GM23248 (cell line): ENCODE measurements at regions not wholly inside any gene's neighbourhood (a gene's known extent, or its start where the extent isn't known, plus 50 kb on each side); places are given as distances from the start of the nearest gene placed in this dataset.
"Not testable (repeated sequence)": the region's sequence is repeated elsewhere in the genome, so short reads cannot be mapped to it uniquely, and the experiment has no call there.

ENCODE experiments used
- DNase-seq: peaks from one replicate; pipeline ENCODE4 v3.0.0-alpha.2; 2015
- H2AFZ ChIP-seq: fragments of 200-600 bp; sonication (generic); 2 replicates; pipeline ENCODE4 v1.6.1; 2016; ENCODE audit warnings: antibody characterized with exemption
- H3F3A ChIP-seq: fragments of 200-600 bp; sonication (generic); 2 replicates; pipeline ENCODE4 v1.6.1; 2016; ENCODE audit warnings: mild to moderate bottlenecking, antibody characterized with exemption, mixed run types; ENCODE audit not compliant: insufficient read depth
- H3K27ac ChIP-seq: fragments of 200-600 bp; sonication (generic); 2 replicates; pipeline ENCODE4 v1.5.1; 2016; ENCODE audit warnings: mild to moderate bottlenecking
- H3K27me3 ChIP-seq: fragments of 200-600 bp; sonication (generic); replicated peaks from 2 replicates; pipeline ENCODE4 v1.6.1; 2016; ENCODE audit warnings: mild to moderate bottlenecking; ENCODE audit not compliant: insufficient read depth
- H3K36me3 ChIP-seq: fragments of 200-600 bp; sonication (generic); 2 replicates; pipeline ENCODE4 v1.6.1; 2016; ENCODE audit warnings: low read depth, mild to moderate bottlenecking
- H3K4me1 ChIP-seq: fragments of 200-600 bp; sonication (generic); 2 replicates; pipeline ENCODE4 v1.6.1; 2016; ENCODE audit warnings: mild to moderate bottlenecking; ENCODE audit not compliant: insufficient read depth
- H3K4me2 ChIP-seq: fragments of 200-600 bp; sonication (generic); one replicate; pipeline ENCODE4 v1.6.1; 2016; ENCODE audit warnings: mild to moderate bottlenecking; ENCODE audit not compliant: unreplicated experiment
- H3K4me3 ChIP-seq: fragments of 200-600 bp; sonication (generic); 2 replicates; pipeline ENCODE4 v1.5.1; 2016; ENCODE audit warnings: mild to moderate bottlenecking
- H3K79me2 ChIP-seq: fragments of 200-600 bp; sonication (generic); 2 replicates; pipeline ENCODE4 v1.6.1; 2016; ENCODE audit warnings: mild to moderate bottlenecking; ENCODE audit not compliant: insufficient read depth
- H3K9ac ChIP-seq: fragments of 200-600 bp; sonication (generic); 2 replicates; pipeline ENCODE4 v1.6.1; 2016; ENCODE audit warnings: mild to moderate bottlenecking
- H3K9me2 ChIP-seq: fragments of 200-600 bp; sonication (generic); 2 replicates; pipeline ENCODE4 v1.6.1; 2016; ENCODE audit warnings: mixed run types, mild to moderate bottlenecking, moderate library complexity; ENCODE audit not compliant: insufficient read depth
- H3K9me3 ChIP-seq: fragments of 200-600 bp; sonication (generic); one replicate; pipeline ENCODE4 v1.6.1; 2017; ENCODE audit warnings: low read depth
- H4K20me1 ChIP-seq: fragments of 200-600 bp; sonication (generic); 2 replicates; pipeline ENCODE4 v1.6.0; 2016; ENCODE audit not compliant: insufficient read depth
- EZH2 ChIP-seq: fragments of 200-600 bp; sonication (generic); IDR thresholded peaks from 2 replicates; pipeline ENCODE4 v1.6.1; 2018; ENCODE audit warnings: antibody characterized with exemption, mild to moderate bottlenecking; ENCODE audit not compliant: insufficient read depth, poor library complexity, severe bottlenecking
- EZH2phosphoT487 ChIP-seq: fragments of 200-600 bp; sonication (generic); IDR thresholded peaks from 2 replicates; pipeline ENCODE4 v1.6.1; 2018; ENCODE audit warnings: antibody characterized with exemption, moderate library complexity, mild to moderate bottlenecking, low read depth; ENCODE audit not compliant: insufficient read depth
- whole genome bisulfite sequencing, 2 experiments: methylation state at CpG; one replicate each; pipeline ENCODE4 v1.1.6; 2015 to 2017; ENCODE audit warnings: low lambda C conversion rate in 2 of 2, low coverage in 1 of 2; ENCODE audit errors: missing lambda C conversion rate in 2 of 2; 5-methylcytosine and 5-hydroxymethylcytosine counted together
- in situ Hi-C: fragments of 300-500 bp; cut with MboI; formaldehyde crosslinking; loops from 2 replicates; pipeline ENCODE4 v1.15.0; 2020

GRCh38 chr2:176790468-176790867 is 422.1 kb upstream of the HNRNPA3 start:
- 83 to 92% methylated on average over 3 of the region's 3 CpGs for WGBS, 2 experiments
- Histone ChIP-seq H3K9ac (no peak overlapping the region), H3K27me3 (no peaks in the 10 kb centered on the region), H3K9me2 (no peaks in the 10 kb centered on the region), H3K9me3 (no peaks in the 10 kb centered on the region), H4K20me1 (no peaks in the 10 kb centered on the region), H3K27ac (no peak overlapping the region), H3K4me1 (no peaks in the 10 kb centered on the region), H3K36me3 (no peaks in the 10 kb centered on the region), H3K4me2 (no peak overlapping the region), H2AFZ (no peak overlapping the region), H3F3A (no peaks in the 10 kb centered on the region), H3K79me2 (no peaks in the 10 kb centered on the region), H3K4me3 (no peak overlapping the region)
- TF ChIP-seq EZH2phosphoT487: no peak
- in situ Hi-C loops: no loop called here
- no peak for DNase-seq

GRCh38 chr2:176793792-176794191 is 418.8 kb upstream of the HNRNPA3 start:
- no peak overlapping the region for H2AFZ ChIP-seq
- H3K9ac ChIP-seq: no peak overlapping the region
- H3K36me3 ChIP-seq: no peaks in the 10 kb centered on the region
- no peaks in the 10 kb centered on the region for H3K27me3 ChIP-seq
- H4K20me1 ChIP-seq: no peaks in the 10 kb centered on the region
- no peak for DNase-seq
- no peak overlapping the region for H3K27ac ChIP-seq
- no peaks in the 10 kb centered on the region for H3K9me2 ChIP-seq
- in situ Hi-C loops: no loop called here
- no peak overlapping the region for H3K4me2 ChIP-seq
- no peaks in the 10 kb centered on the region for H3F3A ChIP-seq
- H3K79me2 ChIP-seq: no peaks in the 10 kb centered on the region
- no peaks in the 10 kb centered on the region for H3K9me3 ChIP-seq
- WGBS, 2 experiments: 16 to 18% methylated on average over 6 of the region's 6 CpGs
- TF ChIP-seq EZH2phosphoT487 (no peak), EZH2 (no peak)
- H3K4me3 ChIP-seq: no peak overlapping the region
- no peaks in the 10 kb centered on the region for H3K4me1 ChIP-seq

GRCh38 chr2:176794392-176794791 is 418.2 kb upstream of the HNRNPA3 start:
- Histone ChIP-seq H3K27ac (no peak overlapping the region), H3K9me3 (no peaks in the 10 kb centered on the region), H3K36me3 (no peaks in the 10 kb centered on the region), H3K27me3 (no peaks in the 10 kb centered on the region), H3K79me2 (no peaks in the 10 kb centered on the region), H3K9me2 (no peaks in the 10 kb centered on the region), H3K4me2 (no peak overlapping the region), H2AFZ (no peak overlapping the region), H4K20me1 (no peaks in the 10 kb centered on the region), H3K4me3 (no peak overlapping the region), H3K9ac (no peak overlapping the region), H3K4me1 (no peaks in the 10 kb centered on the region), H3F3A (no peaks in the 10 kb centered on the region)
- WGBS, 2 experiments: 100% methylated on average over 1 of the region's 1 CpG
- TF ChIP-seq EZH2phosphoT487 (no peak), EZH2 (no peak)
- no peak for DNase-seq
- in situ Hi-C loops: no loop called here

GRCh38 chr2:176795823-176796222 is 416.8 kb upstream of the HNRNPA3 start:
- Histone ChIP-seq H4K20me1 (no peaks in the 10 kb centered on the region), H2AFZ (no peak overlapping the region), H3K4me1 (no peaks in the 10 kb centered on the region), H3K4me2 (no peak overlapping the region), H3K36me3 (no peaks in the 10 kb centered on the region), H3K9ac (no peak overlapping the region), H3K4me3 (no peak overlapping the region), H3K9me2 (no peaks in the 10 kb centered on the region), H3K9me3 (no peaks in the 10 kb centered on the region), H3K27ac (no peak overlapping the region), H3K79me2 (no peaks in the 10 kb centered on the region), H3F3A (no peaks in the 10 kb centered on the region), H3K27me3 (no peaks in the 10 kb centered on the region)
- in situ Hi-C loops: no loop called here
- WGBS, 2 experiments: 62 to 72% methylated on average over 2 of the region's 2 CpGs
- no peak for TF ChIP-seq EZH2
- TF ChIP-seq EZH2phosphoT487: no peak
- no peak for DNase-seq

- in situ Hi-C loops, H3K4me3 ChIP-seq, H3K4me2 ChIP-seq, H2AFZ ChIP-seq, H3K36me3 ChIP-seq, H3K4me1 ChIP-seq, H3K27ac ChIP-seq, H3K9ac ChIP-seq, H3F3A ChIP-seq, DNase-seq, H3K79me2 ChIP-seq, H3K9me2 ChIP-seq, H3K27me3 ChIP-seq, H3K9me3 ChIP-seq, H4K20me1 ChIP-seq: not testable (repeated sequence)
- 71 to 77% methylated on average over 12 of the region's 13 CpGs for WGBS, 2 experiments
These were observed 415.9 kb upstream of the HNRNPA3 start for GRCh38 chr2:176796677-176797076.
